Effector memory CD8-positive, alpha-beta T cell (primary cell): ENCODE measurements at regions not wholly inside any gene's neighbourhood (a gene's known extent, or its start where the extent isn't known, plus 50 kb on each side); places are given as distances from the start of the nearest gene placed in this dataset.

ENCODE experiments used
- ATAC-seq: fragments of 150-1000 bp; cut with Tn5 transposase; replicated peaks from 2 replicates; pipeline ENCODE4 v1.10.0; 2021; ENCODE audit warnings: mild to moderate bottlenecking, moderate library complexity
- DNase-seq, 3 experiments: peaks; one replicate each; pipeline ENCODE4 v3.0.0; 2021
- H3K27ac Mint-ChIP-seq, 2 donors: one replicate each; pipeline ENCODE4 v1.8.0; 2022; ENCODE audit warnings: mild to moderate bottlenecking in 2 of 2, mixed read lengths in 2 of 2, moderate library complexity in 2 of 2
- H3K27me3 Mint-ChIP-seq, 2 donors: one replicate each; pipeline ENCODE4 v1.8.0; 2022; ENCODE audit warnings: mixed read lengths in 2 of 2
- H3K36me3 Mint-ChIP-seq: one replicate; pipeline ENCODE4 v1.8.0; 2022; ENCODE audit warnings: mild to moderate bottlenecking, moderate library complexity, mixed read lengths; ENCODE audit not compliant: insufficient read depth
- H3K4me1 Mint-ChIP-seq, 2 donors: one replicate each; pipeline ENCODE4 v1.8.0; 2022; ENCODE audit warnings: low read depth in 2 of 2, mixed read lengths in 2 of 2
- H3K4me3 Mint-ChIP-seq, 2 donors: one replicate each; pipeline ENCODE4 v1.8.0; 2022; ENCODE audit warnings: mild to moderate bottlenecking in 2 of 2, mixed read lengths in 2 of 2, moderate library complexity in 2 of 2
- H3K9me3 Mint-ChIP-seq, 2 donors: one replicate each; pipeline ENCODE4 v1.8.0; 2022; ENCODE audit warnings: mixed read lengths in 2 of 2

GRCh38 chr7:25850735-25851134 is 301.3 kb upstream of the NFE2L3 start:
- Mint-ChIP-seq H3K27ac (no peak overlapping the region), H3K27me3 (peaks cover 38 to 80% of the 10 kb centered on the region in 2 donors), H3K4me3 (no peak overlapping the region)

GRCh38 chr7:25851332-25852210 is 300.4 kb upstream of the NFE2L3 start:
- Mint-ChIP-seq H3K36me3 (peaks cover 20% of the 10 kb centered on the region), H3K9me3 (no peaks in the 10 kb centered on the region), H3K27ac (peak overlapping the region; percentile 38 to 70), H3K4me1 (peaks cover 2 to 5% of the 10 kb centered on the region in 2 donors), H3K27me3 (peaks cover 36 to 72% of the 10 kb centered on the region in 2 donors), H3K4me3 (peak overlapping the region; percentile 37 to 63)
- ATAC-seq (peak; percentile 43), DNase-seq (no peak)

More at GRCh38 chr7:25850735-25851134, 301.3 kb upstream of the NFE2L3 start:
- DNase-seq (no peak), ATAC-seq (no peak)
- Mint-ChIP-seq H3K36me3 (peaks cover 19% of the 10 kb centered on the region), H3K9me3 (no peaks in the 10 kb centered on the region), H3K4me1 (peaks cover 2 to 5% of the 10 kb centered on the region in 2 donors)

GRCh38 chr7:25852211-25852938 is 299.6 kb upstream of the NFE2L3 start:
- ATAC-seq (no peak), DNase-seq (no peak)
- H3K36me3 Mint-ChIP-seq = peaks cover 20% of the 10 kb centered on the region
- H3K27ac Mint-ChIP-seq = no peak overlapping the region
- peaks cover 36 to 63% of the 10 kb centered on the region in 2 donors for H3K27me3 Mint-ChIP-seq
- H3K4me1 Mint-ChIP-seq = peaks cover 2 to 5% of the 10 kb centered on the region in 2 donors
- H3K9me3 Mint-ChIP-seq = no peaks in the 10 kb centered on the region
- H3K4me3 Mint-ChIP-seq = peak overlapping the region; percentile 37 to 63

- Mint-ChIP-seq H3K4me1 (peaks cover 2 to 5% of the 10 kb centered on the region in 2 donors), H3K4me3 (no peak overlapping the region), H3K36me3 (peaks cover 20% of the 10 kb centered on the region), H3K27ac (no peak overlapping the region), H3K27me3 (peaks cover 36 to 58% of the 10 kb centered on the region in 2 donors), H3K9me3 (no peaks in the 10 kb centered on the region)
- no peak for DNase-seq
- no peak for ATAC-seq
These were observed 299.1 kb upstream of the NFE2L3 start for GRCh38 chr7:25852939-25853271.

- Mint-ChIP-seq H3K27me3 (peaks cover 36 to 55% of the 10 kb centered on the region in 2 donors), H3K4me3 (no peak overlapping the region), H3K27ac (no peak overlapping the region), H3K36me3 (peaks cover 20% of the 10 kb centered on the region), H3K9me3 (no peaks in the 10 kb centered on the region), H3K4me1 (peaks cover 2 to 5% of the 10 kb centered on the region in 2 donors)
- ATAC-seq (no peak), DNase-seq (no peak)
These were observed 298.7 kb upstream of the NFE2L3 start for GRCh38 chr7:25853314-25853713.

GRCh38 chr7:25854059-25854458 is 297.9 kb upstream of the NFE2L3 start:
- Mint-ChIP-seq H3K4me3 (no peak overlapping the region), H3K4me1 (peaks cover 2 to 5% of the 10 kb centered on the region in 2 donors), H3K27me3 (peaks cover 30 to 47% of the 10 kb centered on the region in 2 donors), H3K36me3 (peaks cover 24% of the 10 kb centered on the region), H3K9me3 (no peaks in the 10 kb centered on the region), H3K27ac (no peak overlapping the region)
- ATAC-seq (no peak), DNase-seq (no peak)

GRCh38 chr7:25854608-25855497 is 297.1 kb upstream of the NFE2L3 start:
- H3K4me1 Mint-ChIP-seq = peaks cover 2 to 5% of the 10 kb centered on the region in 2 donors
- H3K9me3 Mint-ChIP-seq = peaks cover 0 to 7% of the 10 kb centered on the region in 2 donors
- no peak overlapping the region for H3K4me3 Mint-ChIP-seq
- H3K36me3 Mint-ChIP-seq = peaks cover 32% of the 10 kb centered on the region
- DNase-seq = no peak
- H3K27ac Mint-ChIP-seq = no peak overlapping the region
- peaks cover 22 to 40% of the 10 kb centered on the region in 2 donors for H3K27me3 Mint-ChIP-seq
- ATAC-seq = no peak

- DNase-seq (no peak), ATAC-seq (no peak)
- Mint-ChIP-seq H3K36me3 (peaks cover 45% of the 10 kb centered on the region), H3K27ac (no peak overlapping the region), H3K27me3 (peaks cover 14 to 27% of the 10 kb centered on the region in 2 donors), H3K4me3 (no peak overlapping the region), H3K4me1 (peaks cover 2 to 5% of the 10 kb centered on the region in 2 donors), H3K9me3 (peaks cover 0 to 10% of the 10 kb centered on the region in 2 donors)
These were observed 295.9 kb upstream of the NFE2L3 start for GRCh38 chr7:25855854-25856782.

- Mint-ChIP-seq H3K4me3 (no peak overlapping the region), H3K4me1 (peaks cover 5 to 10% of the 10 kb centered on the region in 2 donors), H3K27ac (no peak overlapping the region), H3K27me3 (peaks cover 19 to 29% of the 10 kb centered on the region in 2 donors), H3K36me3 (peaks cover 53% of the 10 kb centered on the region), H3K9me3 (peaks cover 0 to 10% of the 10 kb centered on the region in 2 donors)
- DNase-seq (no peak), ATAC-seq (no peak)
These were observed 294.5 kb upstream of the NFE2L3 start for GRCh38 chr7:25857376-25858067.

GRCh38 chr7:25858200-25858524 is 293.8 kb upstream of the NFE2L3 start:
- ATAC-seq = no peak
- no peak for DNase-seq
- peaks cover 7 to 10% of the 10 kb centered on the region in 2 donors for H3K4me1 Mint-ChIP-seq
- H3K27ac Mint-ChIP-seq = no peak overlapping the region
- H3K4me3 Mint-ChIP-seq = no peak overlapping the region
- H3K27me3 Mint-ChIP-seq = peaks cover 25 to 32% of the 10 kb centered on the region in 2 donors
- H3K36me3 Mint-ChIP-seq = peaks cover 56% of the 10 kb centered on the region
- H3K9me3 Mint-ChIP-seq = peaks cover 0 to 10% of the 10 kb centered on the region in 2 donors

GRCh38 chr7:25858525-25859411 is 293.2 kb upstream of the NFE2L3 start:
- Mint-ChIP-seq H3K4me1 (peaks cover 7 to 10% of the 10 kb centered on the region in 2 donors), H3K4me3 (peak overlapping the region in 1 of 2 donors; percentile 52), H3K36me3 (peaks cover 57% of the 10 kb centered on the region), H3K27me3 (peaks cover 30 to 32% of the 10 kb centered on the region in 2 donors), H3K9me3 (peaks cover 0 to 10% of the 10 kb centered on the region in 2 donors), H3K27ac (no peak overlapping the region)
- DNase-seq (no peak), ATAC-seq (no peak)
